ENCODE measurements at regions not wholly inside any gene's neighbourhood (a gene's known extent, or its start where the extent isn't known, plus 50 kb on each side); places are given as distances from the start of the nearest gene placed in this dataset.

- ChIA-PET POLR2A (no interaction called here), CTCF (no interaction called here)
- Histone ChIP-seq H3K36me3 (ENCODE audit: control insufficient read depth in 2 of 2, insufficient read depth in 1 of 2, low read length in 2 of 2) (no peaks in the 10 kb centered on the region), H3K9me3 (ENCODE audit: control insufficient read depth, insufficient read depth, low read depth, low read length) (no peaks in the 10 kb centered on the region), H3K27ac (ENCODE audit: extremely low read depth, low read depth, low read length) (no peak overlapping the region), H3K4me3 (ENCODE audit: low read depth, low read length) (no peak overlapping the region), H3K4me1 (ENCODE audit: control insufficient read depth, insufficient read depth, low read length) (no peaks in the 10 kb centered on the region)
- TF ChIP-seq ZBTB1 (tag by site-specific recombination; IDR thresholded peaks at IDR 0.05) (no peak), ZBTB7A (tag by site-specific recombination; IDR thresholded peaks at IDR 0.05; ENCODE audit: low read depth) (no peak), ZNF596 (tag by site-specific recombination; IDR thresholded peaks at IDR 0.05) (no peak), PRDM1 (tag by site-specific recombination; IDR thresholded peaks at IDR 0.05) (no peak), ZNF449 (tag by site-specific recombination; IDR thresholded peaks at IDR 0.05) (no peak), ZNF707 (tag by site-specific recombination; IDR thresholded peaks at IDR 0.05) (no peak), ZNF530 (tag by site-specific recombination; IDR thresholded peaks at IDR 0.05; ENCODE audit: low read depth) (no peak), ZNF518A (tag by site-specific recombination; conservative IDR thresholded peaks at IDR 0.05; ENCODE audit: low read depth) (no peak), EGR2 (tag by site-specific recombination; IDR thresholded peaks at IDR 0.05; ENCODE audit: low read depth) (no peak), SP2 (tag by site-specific recombination; IDR thresholded peaks at IDR 0.05) (no peak), ZNF560 (tag by site-specific recombination; IDR thresholded peaks at IDR 0.05; ENCODE audit: borderline replicate concordance) (no peak), ZFP37 (tag by site-specific recombination; IDR thresholded peaks at IDR 0.05) (no peak), ZNF146 (tag by site-specific recombination; IDR thresholded peaks at IDR 0.05) (no peak), ZNF114 (tag by site-specific recombination; IDR thresholded peaks at IDR 0.05) (no peak), HOXA7 (CRISPR knock-in tag; IDR thresholded peaks at IDR 0.05; ENCODE audit: borderline replicate concordance) (no peak)
- TF ChIP-seq, protein P1, sequence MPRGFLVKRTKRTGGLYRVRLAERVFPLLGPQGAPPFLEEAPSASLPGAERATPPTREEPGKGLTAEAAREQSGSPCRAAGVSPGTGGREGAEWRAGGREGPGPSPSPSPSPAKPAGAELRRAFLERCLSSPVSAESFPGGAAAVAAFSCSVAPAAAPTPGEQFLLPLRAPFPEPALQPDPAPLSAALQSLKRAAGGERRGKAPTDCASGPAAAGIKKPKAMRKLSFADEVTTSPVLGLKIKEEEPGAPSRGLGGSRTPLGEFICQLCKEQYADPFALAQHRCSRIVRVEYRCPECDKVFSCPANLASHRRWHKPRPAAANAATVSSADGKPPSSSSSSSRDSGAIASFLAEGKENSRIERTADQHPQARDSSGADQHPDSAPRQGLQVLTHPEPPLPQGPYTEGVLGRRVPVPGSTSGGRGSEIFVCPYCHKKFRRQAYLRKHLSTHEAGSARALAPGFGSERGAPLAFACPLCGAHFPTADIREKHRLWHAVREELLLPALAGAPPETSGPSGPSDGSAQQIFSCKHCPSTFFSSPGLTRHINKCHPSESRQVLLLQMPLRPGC (tag by site-specific recombination; IDR thresholded peaks at IDR 0.05), result no peak
Observed at GRCh38 chr10:64261092-64261491, 739.9 kb downstream of the REEP3 start.

DNA sequence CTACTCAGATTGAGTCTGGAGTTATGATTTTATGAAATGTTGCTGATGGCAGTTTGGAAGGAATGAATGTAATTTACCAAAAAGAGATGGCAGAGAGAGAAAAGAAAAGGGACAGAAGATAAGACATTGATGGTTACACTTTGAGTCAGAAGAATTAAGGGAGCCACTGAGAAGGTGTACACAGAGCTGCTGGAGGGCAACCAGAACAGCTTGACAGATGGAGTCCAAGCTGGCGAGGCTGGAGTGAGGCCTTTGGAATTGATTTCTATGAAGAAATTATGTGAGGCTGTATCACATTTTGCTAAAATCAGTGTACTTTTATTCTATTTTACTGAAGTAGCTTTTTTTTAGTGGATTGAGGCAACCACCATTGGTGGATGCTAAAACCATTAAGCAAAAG, 740.5 kb downstream of the REEP3 start:
- no peaks in the 10 kb centered on the region for H3K36me3 ChIP-seq (ENCODE audit: control insufficient read depth in 2 of 2, insufficient read depth in 1 of 2, low read length in 2 of 2)
- no peak overlapping the region for H3K4me3 ChIP-seq (ENCODE audit: low read depth, low read length)
- H3K4me1 ChIP-seq (ENCODE audit: control insufficient read depth, insufficient read depth, low read length), result no peaks in the 10 kb centered on the region
- no peak overlapping the region for H3K27ac ChIP-seq (ENCODE audit: extremely low read depth, low read depth, low read length)
- ChIA-PET POLR2A (no interaction called here), CTCF (no interaction called here)
- no peaks in the 10 kb centered on the region for H3K9me3 ChIP-seq (ENCODE audit: control insufficient read depth, insufficient read depth, low read depth, low read length)
- TF ChIP-seq, protein P2, sequence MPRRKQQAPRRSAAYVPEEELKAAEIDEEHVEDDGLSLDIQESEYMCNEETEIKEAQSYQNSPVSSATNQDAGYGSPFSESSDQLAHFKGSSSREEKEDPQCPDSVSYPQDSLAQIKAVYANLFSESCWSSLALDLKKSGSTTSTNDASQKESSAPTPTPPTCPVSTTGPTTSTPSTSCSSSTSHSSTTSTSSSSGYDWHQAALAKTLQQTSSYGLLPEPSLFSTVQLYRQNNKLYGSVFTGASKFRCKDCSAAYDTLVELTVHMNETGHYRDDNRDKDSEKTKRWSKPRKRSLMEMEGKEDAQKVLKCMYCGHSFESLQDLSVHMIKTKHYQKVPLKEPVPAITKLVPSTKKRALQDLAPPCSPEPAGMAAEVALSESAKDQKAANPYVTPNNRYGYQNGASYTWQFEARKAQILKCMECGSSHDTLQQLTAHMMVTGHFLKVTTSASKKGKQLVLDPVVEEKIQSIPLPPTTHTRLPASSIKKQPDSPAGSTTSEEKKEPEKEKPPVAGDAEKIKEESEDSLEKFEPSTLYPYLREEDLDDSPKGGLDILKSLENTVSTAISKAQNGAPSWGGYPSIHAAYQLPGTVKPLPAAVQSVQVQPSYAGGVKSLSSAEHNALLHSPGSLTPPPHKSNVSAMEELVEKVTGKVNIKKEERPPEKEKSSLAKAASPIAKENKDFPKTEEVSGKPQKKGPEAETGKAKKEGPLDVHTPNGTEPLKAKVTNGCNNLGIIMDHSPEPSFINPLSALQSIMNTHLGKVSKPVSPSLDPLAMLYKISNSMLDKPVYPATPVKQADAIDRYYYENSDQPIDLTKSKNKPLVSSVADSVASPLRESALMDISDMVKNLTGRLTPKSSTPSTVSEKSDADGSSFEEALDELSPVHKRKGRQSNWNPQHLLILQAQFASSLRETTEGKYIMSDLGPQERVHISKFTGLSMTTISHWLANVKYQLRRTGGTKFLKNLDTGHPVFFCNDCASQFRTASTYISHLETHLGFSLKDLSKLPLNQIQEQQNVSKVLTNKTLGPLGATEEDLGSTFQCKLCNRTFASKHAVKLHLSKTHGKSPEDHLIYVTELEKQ (tag by site-specific recombination; IDR thresholded peaks at IDR 0.05; ENCODE audit: borderline replicate concordance), result no peak
- no peak for TF ChIP-seq ZNF214 (tag by site-specific recombination; IDR thresholded peaks at IDR 0.05; ENCODE audit: borderline replicate concordance)
